Endodermal cell (in vitro differentiated cells): ENCODE measurements at regions not wholly inside any gene's neighbourhood (a gene's known extent, or its start where the extent isn't known, plus 50 kb on each side); places are given as distances from the start of the nearest gene placed in this dataset.

ENCODE experiments used
- DNase-seq: peaks from one replicate; pipeline ENCODE4 v3.0.0-alpha.2; 2017
- H3K27ac ChIP-seq: 2 replicates; pipeline ENCODE4 v1.5.1; 2013; ENCODE audit warnings: mild to moderate bottlenecking, low read depth, low read length, moderate library complexity
- H3K27me3 ChIP-seq: 2 replicates; pipeline ENCODE4 v1.6.1; 2013; ENCODE audit warnings: mild to moderate bottlenecking, low read length, moderate library complexity; ENCODE audit not compliant: insufficient read depth, control insufficient read depth, poor library complexity, severe bottlenecking
- H3K36me3 ChIP-seq: 2 replicates; pipeline ENCODE4 v1.7.0; 2013; ENCODE audit warnings: mild to moderate bottlenecking, low read length, moderate library complexity; ENCODE audit not compliant: control insufficient read depth, insufficient read depth
- H3K4me1 ChIP-seq: one replicate; pipeline ENCODE4 v1.7.0; 2013; ENCODE audit warnings: low read length; ENCODE audit not compliant: control insufficient read depth, insufficient read depth
- H3K4me3 ChIP-seq: 2 replicates; pipeline ENCODE4 v1.5.1; 2013; ENCODE audit warnings: mild to moderate bottlenecking, low read length, moderate library complexity
- H3K9ac ChIP-seq: 2 replicates; pipeline ENCODE4 v1.6.1; 2013; ENCODE audit warnings: mild to moderate bottlenecking, low read length, moderate library complexity; ENCODE audit not compliant: poor library complexity, severe bottlenecking; ENCODE audit errors: extremely low read depth
- H3K9me3 ChIP-seq: 2 replicates; pipeline ENCODE4 v1.6.1; 2013; ENCODE audit warnings: mild to moderate bottlenecking, low read length, moderate library complexity; ENCODE audit not compliant: control insufficient read depth
- H3K27ac Mint-ChIP-seq: 2 replicates; pipeline ENCODE4 v1.8.0; 2020; ENCODE audit warnings: mixed read lengths
- H3K27me3 Mint-ChIP-seq: 2 replicates; pipeline ENCODE4 v1.8.0; 2021; ENCODE audit warnings: mild to moderate bottlenecking, mixed read lengths; ENCODE audit not compliant: insufficient read depth
- H3K36me3 Mint-ChIP-seq: 2 replicates; pipeline ENCODE4 v1.8.0; 2020; ENCODE audit warnings: low read depth, mixed read lengths
- H3K4me1 Mint-ChIP-seq: 2 replicates; pipeline ENCODE4 v1.8.0; 2020; ENCODE audit warnings: mixed read lengths
- H3K4me3 Mint-ChIP-seq: 2 replicates; pipeline ENCODE4 v1.8.0; 2020; ENCODE audit warnings: mild to moderate bottlenecking, moderate library complexity, mixed read lengths
- H3K9me3 Mint-ChIP-seq: 2 replicates; pipeline ENCODE4 v1.8.0; 2020; ENCODE audit warnings: mild to moderate bottlenecking, mixed read lengths
- CTCF ChIP-seq: fragments of 200-600 bp; sonication (generic); conservative IDR thresholded peaks from 2 replicates; pipeline ENCODE4 v1.5.0; 2021; ENCODE audit warnings: antibody characterized with exemption, mild to moderate bottlenecking
- WGBS, 2 experiments: methylation state at CpG; one replicate each; pipeline versions ENCODE4 v1.1.5 to v1.1.7; 2013; ENCODE audit warnings: missing lambda C conversion rate in 2 of 2, mixed read lengths in 1 of 2; ENCODE audit not compliant: insufficient coverage in 1 of 2, insufficient read length in 1 of 2; 5-methylcytosine and 5-hydroxymethylcytosine counted together

GRCh38 chr4:114497116-114497515, 101.5 kb upstream of the UGT8 start:
- H3K27ac Mint-ChIP-seq = no peak overlapping the region
- Histone ChIP-seq H3K4me1 (no peaks in the 10 kb centered on the region), H3K27ac (no peak overlapping the region), H3K36me3 (no peaks in the 10 kb centered on the region), H3K9me3 (peaks cover 10% of the 10 kb centered on the region), H3K4me3 (no peak overlapping the region), H3K27me3 (no peaks in the 10 kb centered on the region), H3K9ac (no peak overlapping the region)
- no peak for TF ChIP-seq CTCF
- H3K4me1 Mint-ChIP-seq = peaks cover 5% of the 10 kb centered on the region
- H3K27me3 Mint-ChIP-seq = no peaks in the 10 kb centered on the region
- H3K9me3 Mint-ChIP-seq = peaks cover 12% of the 10 kb centered on the region
- DNase-seq = no peak
- H3K4me3 Mint-ChIP-seq = no peak overlapping the region
- no peaks in the 10 kb centered on the region for H3K36me3 Mint-ChIP-seq

- Histone ChIP-seq H3K36me3 (no peaks in the 10 kb centered on the region), H3K27ac (no peak overlapping the region), H3K9me3 (no peaks in the 10 kb centered on the region), H3K9ac (no peak overlapping the region), H3K4me3 (no peak overlapping the region), H3K4me1 (no peaks in the 10 kb centered on the region), H3K27me3 (no peaks in the 10 kb centered on the region)
- H3K27me3 Mint-ChIP-seq = no peaks in the 10 kb centered on the region
- H3K27ac Mint-ChIP-seq = no peak overlapping the region
- H3K4me1 Mint-ChIP-seq = no peaks in the 10 kb centered on the region
- DNase-seq = no peak
- H3K36me3 Mint-ChIP-seq = no peaks in the 10 kb centered on the region
- H3K9me3 Mint-ChIP-seq = no peaks in the 10 kb centered on the region
- TF ChIP-seq CTCF = no peak
- no peak overlapping the region for H3K4me3 Mint-ChIP-seq
These were observed 89.3 kb upstream of the UGT8 start for GRCh38 chr4:114509340-114509739.

GRCh38 chr4:114512595-114513295, 85.9 kb upstream of the UGT8 start:
- Histone ChIP-seq H3K9me3 (no peaks in the 10 kb centered on the region), H3K27me3 (no peaks in the 10 kb centered on the region), H3K4me3 (no peak overlapping the region), H3K27ac (no peak overlapping the region), H3K9ac (no peak overlapping the region), H3K36me3 (no peaks in the 10 kb centered on the region), H3K4me1 (no peaks in the 10 kb centered on the region)
- TF ChIP-seq CTCF = no peak
- 92 to 96% methylated on average over 1 to 3 of the region's 3 CpGs for WGBS, 2 experiments
- Mint-ChIP-seq H3K27me3 (peaks cover 2% of the 10 kb centered on the region), H3K27ac (no peak overlapping the region), H3K4me1 (no peaks in the 10 kb centered on the region), H3K4me3 (no peak overlapping the region), H3K36me3 (peaks cover 5% of the 10 kb centered on the region), H3K9me3 (peaks cover 15% of the 10 kb centered on the region)
- DNase-seq = no peak
